Endothelial cell of umbilical vein (primary cell): ENCODE measurements at regions not wholly inside any gene's neighbourhood (a gene's known extent, or its start where the extent isn't known, plus 50 kb on each side); places are given as distances from the start of the nearest gene placed in this dataset.

ENCODE experiments used
- CTCF ChIP-seq, 2 donors: IDR thresholded peaks; 1 replicate in 1 of 2; 2 replicates in 1 of 2; pipeline ENCODE4 v1.5.1; 2011; ENCODE audit warnings: low read length in 2 of 2, mild to moderate bottlenecking in 2 of 2, moderate library complexity in 2 of 2, control low read depth in 1 of 2, inconsistent platforms in 1 of 2, low read depth in 1 of 2; ENCODE audit not compliant: insufficient read depth in 1 of 2; ENCODE audit errors: extremely low read depth in 1 of 2
- EZH2 ChIP-seq: IDR thresholded peaks from 2 replicates; pipeline ENCODE4 v1.6.1; 2012; ENCODE audit warnings: borderline replicate concordance, low read depth, mild to moderate bottlenecking, moderate library complexity, low read length, inconsistent platforms; ENCODE audit not compliant: severe bottlenecking
- GATA2 ChIP-seq: IDR thresholded peaks from 2 replicates; pipeline ENCODE4 v1.7.0; 2011; ENCODE audit warnings: low read depth, mild to moderate bottlenecking, moderate library complexity, mixed read lengths, low read length; ENCODE audit not compliant: insufficient read length, insufficient read depth
- POLR2A ChIP-seq: IDR thresholded peaks from 2 replicates; pipeline ENCODE4 v1.6.1; 2012; ENCODE audit warnings: low read depth, mild to moderate bottlenecking, control low read depth, low read length

GRCh38 chr10:17533731-17534130 lies 79.3 kb upstream of the ST8SIA6 start:
- TF ChIP-seq CTCF (IDR thresholded peaks at IDR 0.05; ENCODE audit: extremely low read depth in 1 of 2, insufficient read depth in 1 of 2, low read depth in 1 of 2, low read length in 2 of 2) (no peak), GATA2 (no peak), POLR2A (no peak), EZH2 (no peak)
